NB4 (cell line): ENCODE measurements at regions not wholly inside any gene's neighbourhood (a gene's known extent, or its start where the extent isn't known, plus 50 kb on each side); places are given as distances from the start of the nearest gene placed in this dataset.
"Not testable (repeated sequence)": the region's sequence is repeated elsewhere in the genome, so short reads cannot be mapped to it uniquely, and the experiment has no call there.

Experiments used
- DNase-seq: peaks from one replicate; pipeline ENCODE4 v3.0.0; 2010; ENCODE audit warnings: low read depth
- H3K4me3 ChIP-seq: one replicate; pipeline ENCODE4 v1.5.1; 2011; ENCODE audit warnings: mild to moderate bottlenecking, low read depth, low read length, moderate library complexity
- MYC ChIP-seq: IDR thresholded peaks from 2 replicates; pipeline ENCODE4 v1.6.1; 2011; ENCODE audit warnings: low read depth, low read length
- POLR2A ChIP-seq: IDR thresholded peaks from 2 replicates; pipeline ENCODE4 v1.6.1; 2011; ENCODE audit warnings: mild to moderate bottlenecking; ENCODE audit not compliant: insufficient read length; ENCODE audit errors: extremely low read depth
- TF ChIP-seq, protein P1 (sequence below): IDR thresholded peaks from one replicate; pipeline ENCODE4 v1.5.1; 2012; ENCODE audit warnings: low read depth, low read length
- TF ChIP-seq, protein P2 (sequence below): IDR thresholded peaks from 2 replicates; pipeline ENCODE4 v1.6.1; 2011; ENCODE audit warnings: low read depth, low read length

DNA sequence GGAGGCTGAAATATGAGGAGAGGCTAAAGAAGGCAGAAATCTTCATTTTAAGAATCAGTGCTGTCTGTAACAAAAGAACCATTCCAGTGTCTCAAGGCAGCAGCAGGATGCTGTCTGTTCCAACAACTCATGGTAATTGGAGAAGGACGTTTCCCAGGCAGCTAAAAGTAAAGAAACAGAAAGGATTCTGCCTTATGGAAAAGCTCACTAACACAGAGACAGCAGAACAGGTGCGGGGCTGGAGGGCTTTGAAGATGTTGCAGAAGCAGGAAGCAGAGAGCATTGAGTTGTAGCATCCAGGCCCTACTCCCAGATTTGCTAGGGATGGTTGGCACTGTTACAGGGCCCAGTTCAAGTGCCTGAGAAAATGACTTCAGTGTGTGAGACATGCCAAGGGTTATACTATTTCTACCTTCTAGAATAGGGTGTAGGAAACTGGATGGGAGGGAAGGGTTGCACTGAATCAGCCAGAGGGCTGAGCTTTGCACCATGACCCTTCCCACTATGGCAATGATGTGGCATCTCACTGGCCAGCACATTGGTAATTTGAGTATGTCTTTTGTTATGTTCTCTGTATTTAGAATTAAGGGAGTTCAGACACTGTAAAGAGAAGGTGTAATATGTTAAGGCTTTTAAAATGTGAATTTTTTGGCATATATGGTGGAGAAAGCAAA, 160.0 kb upstream of the FBXO33 start:
- no peak for DNase-seq
- H3K4me3 ChIP-seq: no peak overlapping the region
- TF ChIP-seq, protein P1, sequence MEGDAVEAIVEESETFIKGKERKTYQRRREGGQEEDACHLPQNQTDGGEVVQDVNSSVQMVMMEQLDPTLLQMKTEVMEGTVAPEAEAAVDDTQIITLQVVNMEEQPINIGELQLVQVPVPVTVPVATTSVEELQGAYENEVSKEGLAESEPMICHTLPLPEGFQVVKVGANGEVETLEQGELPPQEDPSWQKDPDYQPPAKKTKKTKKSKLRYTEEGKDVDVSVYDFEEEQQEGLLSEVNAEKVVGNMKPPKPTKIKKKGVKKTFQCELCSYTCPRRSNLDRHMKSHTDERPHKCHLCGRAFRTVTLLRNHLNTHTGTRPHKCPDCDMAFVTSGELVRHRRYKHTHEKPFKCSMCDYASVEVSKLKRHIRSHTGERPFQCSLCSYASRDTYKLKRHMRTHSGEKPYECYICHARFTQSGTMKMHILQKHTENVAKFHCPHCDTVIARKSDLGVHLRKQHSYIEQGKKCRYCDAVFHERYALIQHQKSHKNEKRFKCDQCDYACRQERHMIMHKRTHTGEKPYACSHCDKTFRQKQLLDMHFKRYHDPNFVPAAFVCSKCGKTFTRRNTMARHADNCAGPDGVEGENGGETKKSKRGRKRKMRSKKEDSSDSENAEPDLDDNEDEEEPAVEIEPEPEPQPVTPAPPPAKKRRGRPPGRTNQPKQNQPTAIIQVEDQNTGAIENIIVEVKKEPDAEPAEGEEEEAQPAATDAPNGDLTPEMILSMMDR: no peak
- TF ChIP-seq MYC: no peak
- no peak for TF ChIP-seq POLR2A

DNA sequence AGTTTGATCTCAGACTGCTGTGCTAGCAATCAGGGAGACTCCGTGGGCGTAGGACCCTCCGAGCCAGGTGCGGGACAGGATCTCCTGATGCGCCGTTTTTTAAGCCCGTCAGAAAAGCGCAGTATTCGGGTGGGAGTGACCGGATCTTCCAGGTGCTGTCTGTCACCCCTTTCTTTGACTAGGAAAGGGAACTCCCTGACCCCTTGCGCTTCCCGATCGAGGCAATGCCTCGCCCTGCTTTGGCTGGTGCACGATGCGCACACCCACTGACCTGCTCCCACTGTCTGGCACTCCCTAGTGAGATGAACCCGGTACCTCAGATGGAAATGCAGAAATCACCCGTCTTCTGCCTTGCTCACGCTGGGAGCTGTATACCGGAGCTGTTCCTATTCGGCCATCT, 157.6 kb upstream of the FBXO33 start:
- not testable (repeated sequence) for DNase-seq, H3K4me3 ChIP-seq

DNA sequence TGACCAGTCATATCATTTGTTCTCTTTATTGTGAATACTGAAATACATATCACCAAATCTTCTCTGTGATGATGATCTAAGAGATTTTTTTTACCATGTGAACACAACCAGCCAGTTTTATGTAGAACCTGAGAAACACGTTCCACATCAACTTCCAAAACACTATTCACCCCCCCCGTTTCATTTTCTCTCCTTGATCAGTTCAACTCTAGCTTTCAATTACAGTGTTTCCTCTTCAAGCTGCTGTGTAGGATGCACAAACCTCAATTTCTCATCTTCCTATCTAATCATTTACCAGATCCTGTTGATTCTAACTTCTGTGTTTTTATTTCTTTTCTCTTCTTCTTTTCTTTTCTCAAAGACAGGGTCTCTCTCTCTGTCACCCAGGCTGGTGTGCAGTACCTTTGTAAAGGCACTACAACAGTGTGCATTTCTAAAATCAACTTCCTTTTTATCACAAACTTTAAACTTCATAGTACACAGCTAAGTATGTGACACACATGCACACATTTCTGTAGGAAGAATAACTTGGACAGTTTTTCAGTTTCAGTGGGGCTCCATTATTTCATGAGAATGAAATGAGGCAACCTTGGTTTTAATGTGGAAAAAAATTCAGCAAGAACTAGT, 149.9 kb upstream of the FBXO33 start:
- TF ChIP-seq MYC: no peak
- H3K4me3 ChIP-seq: no peak overlapping the region

DNA sequence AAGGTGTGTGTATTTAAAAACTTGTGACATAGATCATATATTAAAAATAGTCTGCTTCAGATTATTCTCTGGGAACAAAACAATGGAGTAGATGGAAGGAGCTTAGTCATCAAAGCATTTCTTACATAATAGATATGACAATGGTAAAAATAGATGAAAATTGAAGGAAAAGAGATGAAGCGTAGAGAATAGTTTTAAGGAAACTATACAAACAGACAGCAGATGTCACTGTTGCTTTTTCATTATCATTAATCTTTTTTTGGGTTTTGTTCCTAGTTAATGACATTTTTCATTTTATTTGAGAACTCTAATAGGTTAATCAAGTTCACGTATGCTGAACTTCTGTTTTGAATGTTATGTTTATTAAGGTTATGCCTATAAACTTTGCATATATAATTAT, 149.2 kb upstream of the FBXO33 start:
- no peak overlapping the region for H3K4me3 ChIP-seq
- DNase-seq: no peak
- TF ChIP-seq, protein P1: no peak
- TF ChIP-seq POLR2A (no peak), MYC (no peak)
- TF ChIP-seq, protein P2, sequence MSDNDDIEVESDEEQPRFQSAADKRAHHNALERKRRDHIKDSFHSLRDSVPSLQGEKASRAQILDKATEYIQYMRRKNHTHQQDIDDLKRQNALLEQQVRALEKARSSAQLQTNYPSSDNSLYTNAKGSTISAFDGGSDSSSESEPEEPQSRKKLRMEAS: no peak

More for the DNA sequence above, 149.9 kb upstream of the FBXO33 start:
- no peak for DNase-seq

DNA sequence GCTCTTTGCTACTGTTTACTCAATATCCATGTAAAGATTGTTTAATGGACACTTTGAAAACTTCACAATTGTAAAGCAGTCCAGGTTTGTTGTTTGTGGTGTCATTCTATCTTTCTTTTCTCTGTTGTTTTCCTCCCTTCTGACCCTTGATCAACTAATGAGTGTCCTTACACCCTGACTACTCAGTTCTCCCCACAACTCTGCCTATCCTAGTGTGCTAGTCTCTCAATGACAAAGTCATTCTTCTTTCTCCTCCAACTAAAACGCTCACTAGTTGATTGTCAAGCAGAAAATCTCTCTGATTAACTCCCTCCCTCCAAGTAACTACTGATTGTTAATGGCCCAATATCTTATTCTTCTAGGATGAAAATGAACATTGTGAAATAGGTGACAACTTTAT, 148.5 kb upstream of the FBXO33 start:
- DNase-seq: no peak
- H3K4me3 ChIP-seq: no peak overlapping the region
- TF ChIP-seq, protein P1: no peak
- no peak for TF ChIP-seq MYC

DNA sequence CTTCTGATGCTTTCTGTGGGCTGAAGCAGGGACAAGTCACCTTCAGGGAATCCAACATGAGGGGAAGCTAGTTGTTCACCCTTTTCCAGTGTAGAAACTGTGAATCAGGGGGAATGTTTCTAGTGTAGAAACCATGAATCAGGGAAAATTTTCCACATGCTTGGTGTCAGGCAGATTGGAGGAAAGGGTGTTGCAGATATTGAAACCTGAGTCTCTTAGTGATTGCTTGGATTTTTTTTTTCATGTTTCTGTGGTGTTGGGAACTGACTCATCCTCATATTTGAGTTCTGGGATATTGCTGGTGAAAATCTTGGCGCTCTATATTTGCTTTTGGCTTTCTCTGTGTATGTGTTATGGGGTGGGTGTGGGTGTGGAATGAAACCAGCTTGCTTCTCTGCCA, 144.5 kb upstream of the FBXO33 start:
- H3K4me3 ChIP-seq: no peak overlapping the region
- TF ChIP-seq POLR2A (no peak), MYC (no peak)
- TF ChIP-seq, protein P2: no peak
- TF ChIP-seq, protein P1: no peak
- no peak for DNase-seq

DNA sequence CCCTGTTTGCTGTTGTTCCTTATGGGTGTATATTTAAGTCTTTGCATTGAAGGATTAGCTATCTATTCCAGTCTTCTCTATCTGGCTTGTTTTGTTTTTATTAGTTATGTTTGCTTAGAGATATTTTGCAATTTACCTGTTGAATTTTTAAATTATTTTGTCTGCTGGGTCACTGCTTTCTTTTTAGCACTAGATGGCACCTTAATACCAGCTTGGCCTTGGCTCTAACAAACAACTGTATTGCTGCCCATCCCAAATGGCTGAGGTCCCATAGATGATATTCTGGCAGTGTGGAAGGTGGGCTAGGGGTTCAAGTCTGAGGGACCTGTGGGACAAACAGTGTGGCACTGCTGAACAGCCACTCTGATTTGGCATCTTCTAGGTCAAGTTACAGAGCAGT, 144.0 kb upstream of the FBXO33 start:
- TF ChIP-seq, protein P2: no peak
- TF ChIP-seq POLR2A: no peak
- TF ChIP-seq, protein P1: no peak
- DNase-seq: no peak

More for the DNA sequence above, 144.0 kb upstream of the FBXO33 start:
- no peak overlapping the region for H3K4me3 ChIP-seq
